GM23248 (cell line): ENCODE measurements at regions not wholly inside any gene's neighbourhood (a gene's known extent, or its start where the extent isn't known, plus 50 kb on each side); places are given as distances from the start of the nearest gene placed in this dataset.
A peak's percentile ranks its signal among the peaks of the same experiment; 100 is the strongest.

ENCODE experiments used
- DNase-seq: peaks from one replicate; pipeline ENCODE4 v3.0.0-alpha.2; 2015
- H2AFZ ChIP-seq: fragments of 200-600 bp; sonication (generic); 2 replicates; pipeline ENCODE4 v1.6.1; 2016; ENCODE audit warnings: antibody characterized with exemption
- H3F3A ChIP-seq: fragments of 200-600 bp; sonication (generic); 2 replicates; pipeline ENCODE4 v1.6.1; 2016; ENCODE audit warnings: mild to moderate bottlenecking, antibody characterized with exemption, mixed run types; ENCODE audit not compliant: insufficient read depth
- H3K27ac ChIP-seq: fragments of 200-600 bp; sonication (generic); 2 replicates; pipeline ENCODE4 v1.5.1; 2016; ENCODE audit warnings: mild to moderate bottlenecking
- H3K27me3 ChIP-seq: fragments of 200-600 bp; sonication (generic); replicated peaks from 2 replicates; pipeline ENCODE4 v1.6.1; 2016; ENCODE audit warnings: mild to moderate bottlenecking; ENCODE audit not compliant: insufficient read depth
- H3K36me3 ChIP-seq: fragments of 200-600 bp; sonication (generic); 2 replicates; pipeline ENCODE4 v1.6.1; 2016; ENCODE audit warnings: low read depth, mild to moderate bottlenecking
- H3K4me1 ChIP-seq: fragments of 200-600 bp; sonication (generic); 2 replicates; pipeline ENCODE4 v1.6.1; 2016; ENCODE audit warnings: mild to moderate bottlenecking; ENCODE audit not compliant: insufficient read depth
- H3K4me2 ChIP-seq: fragments of 200-600 bp; sonication (generic); one replicate; pipeline ENCODE4 v1.6.1; 2016; ENCODE audit warnings: mild to moderate bottlenecking; ENCODE audit not compliant: unreplicated experiment
- H3K4me3 ChIP-seq: fragments of 200-600 bp; sonication (generic); 2 replicates; pipeline ENCODE4 v1.5.1; 2016; ENCODE audit warnings: mild to moderate bottlenecking
- H3K79me2 ChIP-seq: fragments of 200-600 bp; sonication (generic); 2 replicates; pipeline ENCODE4 v1.6.1; 2016; ENCODE audit warnings: mild to moderate bottlenecking; ENCODE audit not compliant: insufficient read depth
- H3K9ac ChIP-seq: fragments of 200-600 bp; sonication (generic); 2 replicates; pipeline ENCODE4 v1.6.1; 2016; ENCODE audit warnings: mild to moderate bottlenecking
- H3K9me2 ChIP-seq: fragments of 200-600 bp; sonication (generic); 2 replicates; pipeline ENCODE4 v1.6.1; 2016; ENCODE audit warnings: mixed run types, mild to moderate bottlenecking, moderate library complexity; ENCODE audit not compliant: insufficient read depth
- H3K9me3 ChIP-seq: fragments of 200-600 bp; sonication (generic); one replicate; pipeline ENCODE4 v1.6.1; 2017; ENCODE audit warnings: low read depth
- H4K20me1 ChIP-seq: fragments of 200-600 bp; sonication (generic); 2 replicates; pipeline ENCODE4 v1.6.0; 2016; ENCODE audit not compliant: insufficient read depth
- EZH2 ChIP-seq: fragments of 200-600 bp; sonication (generic); IDR thresholded peaks from 2 replicates; pipeline ENCODE4 v1.6.1; 2018; ENCODE audit warnings: antibody characterized with exemption, mild to moderate bottlenecking; ENCODE audit not compliant: insufficient read depth, poor library complexity, severe bottlenecking
- EZH2phosphoT487 ChIP-seq: fragments of 200-600 bp; sonication (generic); IDR thresholded peaks from 2 replicates; pipeline ENCODE4 v1.6.1; 2018; ENCODE audit warnings: antibody characterized with exemption, moderate library complexity, mild to moderate bottlenecking, low read depth; ENCODE audit not compliant: insufficient read depth
- WGBS, 2 experiments: methylation state at CpG; one replicate each; pipeline ENCODE4 v1.1.6; 2015 to 2017; ENCODE audit warnings: low lambda C conversion rate in 2 of 2, low coverage in 1 of 2; ENCODE audit errors: missing lambda C conversion rate in 2 of 2; 5-methylcytosine and 5-hydroxymethylcytosine counted together
- in situ Hi-C: fragments of 300-500 bp; cut with MboI; formaldehyde crosslinking; loops from 2 replicates; pipeline ENCODE4 v1.15.0; 2020

DNA sequence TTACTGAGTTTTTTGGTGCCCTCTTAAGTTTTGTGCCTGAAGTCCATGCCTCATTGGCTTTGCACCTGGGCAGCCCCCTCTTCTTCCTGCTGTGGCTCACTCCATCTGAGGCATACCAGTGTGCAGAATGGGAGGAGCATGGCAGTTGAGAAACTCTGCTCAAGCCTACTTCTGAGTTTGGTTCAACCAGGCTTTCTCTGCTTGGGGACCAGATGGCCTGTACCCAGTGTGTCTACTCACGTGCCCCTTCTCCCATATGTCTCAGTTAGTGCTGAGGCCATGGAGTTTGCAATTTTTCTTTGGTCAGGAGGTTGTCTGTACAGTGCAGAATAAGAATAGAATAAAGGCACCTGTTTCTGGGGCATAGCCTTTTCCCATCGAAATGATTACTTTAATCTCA lies 383.3 kb upstream of the DDHD1 start:
- Histone ChIP-seq H3K9me2 (no peaks in the 10 kb centered on the region), H3K27ac (no peak overlapping the region), H3K4me1 (no peaks in the 10 kb centered on the region), H4K20me1 (no peaks in the 10 kb centered on the region), H3K36me3 (no peaks in the 10 kb centered on the region), H3K79me2 (no peaks in the 10 kb centered on the region), H3K9ac (no peak overlapping the region), H3K4me2 (no peak overlapping the region), H3F3A (0 out of 2 replicates have a peak, but pooled peaks cover 5% of the 10 kb centered on the region), H3K4me3 (no peak overlapping the region), H2AFZ (no peak overlapping the region), H3K9me3 (no peaks in the 10 kb centered on the region), H3K27me3 (no peaks in the 10 kb centered on the region)
- WGBS, 2 experiments = 65 to 79% methylated on average over 2 of the region's 2 CpGs
- no peak for DNase-seq
- in situ Hi-C loops = loop anchor here (10.0 kb wide), 1 partner anchor 798 kb away; no protein-coding TSS in a partner anchor
- TF ChIP-seq EZH2phosphoT487 = no peak

DNA sequence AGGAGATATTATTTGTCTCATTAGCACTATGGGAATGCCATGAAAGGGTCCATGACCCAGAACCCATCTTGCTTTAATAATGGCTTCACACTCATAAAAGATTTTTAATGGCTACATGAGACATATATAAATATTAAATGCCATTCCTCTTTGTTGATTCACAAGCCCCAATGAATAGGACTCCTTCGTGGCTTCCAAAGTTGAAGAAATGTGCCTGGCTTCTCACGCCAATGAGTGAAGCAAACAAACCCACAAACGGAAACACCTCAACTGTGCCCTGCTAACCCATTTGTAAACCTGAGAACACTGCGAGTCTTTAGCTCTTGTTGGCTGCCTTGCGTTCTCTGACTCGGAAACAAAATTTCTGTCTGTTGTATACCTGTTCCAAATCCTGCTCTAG lies 381.7 kb upstream of the DDHD1 start:
- Histone ChIP-seq H3K4me3 (no peak overlapping the region), H3K4me2 (no peak overlapping the region), H3K9me3 (no peaks in the 10 kb centered on the region), H3K4me1 (no peaks in the 10 kb centered on the region), H3K79me2 (no peaks in the 10 kb centered on the region), H3K9me2 (no peaks in the 10 kb centered on the region), H3K36me3 (no peaks in the 10 kb centered on the region), H3F3A (0 out of 2 replicates have a peak, but pooled peaks cover 2% of the 10 kb centered on the region), H3K9ac (no peak overlapping the region), H3K27ac (no peak overlapping the region), H3K27me3 (no peaks in the 10 kb centered on the region), H4K20me1 (no peaks in the 10 kb centered on the region), H2AFZ (no peak overlapping the region)
- peak; percentile 36 for DNase-seq
- in situ Hi-C loops = loop anchor here (10.0 kb wide), 1 partner anchor 800 kb away; no protein-coding TSS in a partner anchor
- 87 to 91% methylated on average over 6 of the region's 6 CpGs for WGBS, 2 experiments
- TF ChIP-seq EZH2 = no peak
- no peak for TF ChIP-seq EZH2phosphoT487

- no peak overlapping the region for H2AFZ ChIP-seq
- H4K20me1 ChIP-seq = no peaks in the 10 kb centered on the region
- no peak overlapping the region for H3K4me3 ChIP-seq
- DNase-seq = no peak
- H3K27me3 ChIP-seq = no peaks in the 10 kb centered on the region
- no peaks in the 10 kb centered on the region for H3K9me2 ChIP-seq
- H3K9me3 ChIP-seq = no peaks in the 10 kb centered on the region
- H3K4me1 ChIP-seq = no peaks in the 10 kb centered on the region
- WGBS, 2 experiments = 82 to 83% methylated on average over 4 of the region's 4 CpGs
- TF ChIP-seq EZH2 (no peak), EZH2phosphoT487 (no peak)
- in situ Hi-C loops = loop anchor here (10.0 kb wide), 1 partner anchor 801 kb away; no protein-coding TSS in a partner anchor
- H3K9ac ChIP-seq = no peak overlapping the region
- no peak overlapping the region for H3K4me2 ChIP-seq
- no peaks in the 10 kb centered on the region for H3K36me3 ChIP-seq
- no peaks in the 10 kb centered on the region for H3F3A ChIP-seq
- H3K79me2 ChIP-seq = no peaks in the 10 kb centered on the region
- H3K27ac ChIP-seq = no peak overlapping the region
Measured at GRCh38 chr14:53533384-53533970, 380.4 kb upstream of the DDHD1 start.

GRCh38 chr14:53532853-53533252 lies 379.7 kb upstream of the DDHD1 start:
- in situ Hi-C loops = loop anchor here (10.0 kb wide), 1 partner anchor 802 kb away; no protein-coding TSS in a partner anchor
- no peaks in the 10 kb centered on the region for H3K79me2 ChIP-seq
- TF ChIP-seq EZH2 = no peak
- no peak for TF ChIP-seq EZH2phosphoT487
- no peak overlapping the region for H3K27ac ChIP-seq
- no peaks in the 10 kb centered on the region for H3K9me3 ChIP-seq
- no peaks in the 10 kb centered on the region for H3K9me2 ChIP-seq
- no peak overlapping the region for H3K9ac ChIP-seq
- no peak overlapping the region for H3K4me2 ChIP-seq
- WGBS, 2 experiments = 86 to 87% methylated on average over 6 of the region's 6 CpGs
- no peak for DNase-seq
- H3F3A ChIP-seq = no peaks in the 10 kb centered on the region
- no peaks in the 10 kb centered on the region for H3K36me3 ChIP-seq
- no peaks in the 10 kb centered on the region for H4K20me1 ChIP-seq
- H3K4me1 ChIP-seq = no peaks in the 10 kb centered on the region
- H3K4me3 ChIP-seq = no peak overlapping the region
- no peaks in the 10 kb centered on the region for H3K27me3 ChIP-seq
- no peak overlapping the region for H2AFZ ChIP-seq

GRCh38 chr14:53531730-53532129 lies 378.6 kb upstream of the DDHD1 start:
- 88% methylated on average over 1 of the region's 1 CpG for WGBS, 2 experiments
- no peaks in the 10 kb centered on the region for H3K4me1 ChIP-seq
- H3K9me2 ChIP-seq = no peaks in the 10 kb centered on the region
- TF ChIP-seq EZH2phosphoT487 (no peak), EZH2 (no peak)
- no peak overlapping the region for H2AFZ ChIP-seq
- no peak overlapping the region for H3K4me3 ChIP-seq
- H3K36me3 ChIP-seq = no peaks in the 10 kb centered on the region
- no peaks in the 10 kb centered on the region for H3F3A ChIP-seq
- no peak overlapping the region for H3K9ac ChIP-seq
- H3K79me2 ChIP-seq = no peaks in the 10 kb centered on the region
- no peak overlapping the region for H3K4me2 ChIP-seq
- no peaks in the 10 kb centered on the region for H4K20me1 ChIP-seq
- H3K27me3 ChIP-seq = no peaks in the 10 kb centered on the region
- H3K27ac ChIP-seq = no peak overlapping the region
- H3K9me3 ChIP-seq = no peaks in the 10 kb centered on the region
- in situ Hi-C loops = loop anchor here (10.0 kb wide), 1 partner anchor 803 kb away; no protein-coding TSS in a partner anchor
- no peak for DNase-seq
